Gastroesophageal sphincter (tissue), 3 donors: ENCODE measurements at regions not wholly inside any gene's neighbourhood (a gene's known extent, or its start where the extent isn't known, plus 50 kb on each side); places are given as distances from the start of the nearest gene placed in this dataset.

Experiments used
- EP300 ChIP-seq: sonication (generic); formaldehyde crosslinking; IDR thresholded peaks from one replicate; pipeline ENCODE4 v1.6.1; 2017; ENCODE audit warnings: antibody characterized with exemption, mild to moderate bottlenecking
- POLR2A ChIP-seq, 2 donors: fragments of 450-650 bp; IDR thresholded peaks; one replicate each; pipeline ENCODE4 v1.6.1; 2017; ENCODE audit warnings: antibody characterized with exemption in 2 of 2, mild to moderate bottlenecking in 2 of 2, moderate library complexity in 1 of 2
- POLR2AphosphoS5 ChIP-seq: sonication (generic); formaldehyde crosslinking; IDR thresholded peaks from one replicate; pipeline ENCODE4 v1.6.1; 2017; ENCODE audit warnings: antibody characterized with exemption
- TF ChIP-seq, protein P1 (sequence below), 4 experiments: fragments of 200-600 bp in 2 of 4; fragments of 450-650 bp in 2 of 4; sonication (generic) in 1 of 4; IDR thresholded peaks; one replicate each; pipeline ENCODE4 v1.5.1; 2017 to 2019; ENCODE audit warnings: antibody characterized with exemption in 4 of 4, mild to moderate bottlenecking in 2 of 4, moderate library complexity in 2 of 4

DNA sequence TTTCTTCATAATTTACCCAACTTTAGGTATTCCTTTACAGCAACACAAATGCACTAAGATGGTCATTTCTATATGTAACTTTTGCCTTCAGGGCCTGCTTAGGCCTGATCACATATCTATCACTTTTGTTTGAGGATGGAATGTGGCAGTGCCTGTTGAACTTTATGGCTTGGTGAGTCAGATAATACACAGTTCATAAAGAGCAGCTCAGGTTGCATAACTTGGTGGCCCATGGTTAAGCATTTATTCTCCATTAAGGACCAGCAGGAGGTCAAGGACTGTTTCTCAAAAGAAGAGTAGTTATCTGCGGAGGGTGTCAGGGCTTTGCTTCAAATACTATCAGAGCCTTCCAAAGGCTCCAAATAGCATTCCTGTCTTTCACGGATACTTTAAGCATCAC, 124.1 kb upstream of the PDHA2 start:
- TF ChIP-seq POLR2AphosphoS5 (no peak), EP300 (no peak), POLR2A (IDR thresholded peaks at IDR 0.05) (no peak)
- TF ChIP-seq, protein P1, sequence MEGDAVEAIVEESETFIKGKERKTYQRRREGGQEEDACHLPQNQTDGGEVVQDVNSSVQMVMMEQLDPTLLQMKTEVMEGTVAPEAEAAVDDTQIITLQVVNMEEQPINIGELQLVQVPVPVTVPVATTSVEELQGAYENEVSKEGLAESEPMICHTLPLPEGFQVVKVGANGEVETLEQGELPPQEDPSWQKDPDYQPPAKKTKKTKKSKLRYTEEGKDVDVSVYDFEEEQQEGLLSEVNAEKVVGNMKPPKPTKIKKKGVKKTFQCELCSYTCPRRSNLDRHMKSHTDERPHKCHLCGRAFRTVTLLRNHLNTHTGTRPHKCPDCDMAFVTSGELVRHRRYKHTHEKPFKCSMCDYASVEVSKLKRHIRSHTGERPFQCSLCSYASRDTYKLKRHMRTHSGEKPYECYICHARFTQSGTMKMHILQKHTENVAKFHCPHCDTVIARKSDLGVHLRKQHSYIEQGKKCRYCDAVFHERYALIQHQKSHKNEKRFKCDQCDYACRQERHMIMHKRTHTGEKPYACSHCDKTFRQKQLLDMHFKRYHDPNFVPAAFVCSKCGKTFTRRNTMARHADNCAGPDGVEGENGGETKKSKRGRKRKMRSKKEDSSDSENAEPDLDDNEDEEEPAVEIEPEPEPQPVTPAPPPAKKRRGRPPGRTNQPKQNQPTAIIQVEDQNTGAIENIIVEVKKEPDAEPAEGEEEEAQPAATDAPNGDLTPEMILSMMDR (IDR thresholded peaks at IDR 0.05): no peak
